Activated CD4-positive, alpha-beta T cell treated with anti-CD3 and anti-CD28 coated beads, Interleukin-2, amount 50 U/mL, for 16 hours (primary cell): ENCODE measurements at regions not wholly inside any gene's neighbourhood (a gene's known extent, or its start where the extent isn't known, plus 50 kb on each side); places are given as distances from the start of the nearest gene placed in this dataset.
"Not testable (repeated sequence)": the region's sequence is repeated elsewhere in the genome, so short reads cannot be mapped to it uniquely, and the experiment has no call there.

Source experiments
- DNase-seq: peaks from one replicate; pipeline ENCODE4 v3.0.0-alpha.2; 2020

DNA sequence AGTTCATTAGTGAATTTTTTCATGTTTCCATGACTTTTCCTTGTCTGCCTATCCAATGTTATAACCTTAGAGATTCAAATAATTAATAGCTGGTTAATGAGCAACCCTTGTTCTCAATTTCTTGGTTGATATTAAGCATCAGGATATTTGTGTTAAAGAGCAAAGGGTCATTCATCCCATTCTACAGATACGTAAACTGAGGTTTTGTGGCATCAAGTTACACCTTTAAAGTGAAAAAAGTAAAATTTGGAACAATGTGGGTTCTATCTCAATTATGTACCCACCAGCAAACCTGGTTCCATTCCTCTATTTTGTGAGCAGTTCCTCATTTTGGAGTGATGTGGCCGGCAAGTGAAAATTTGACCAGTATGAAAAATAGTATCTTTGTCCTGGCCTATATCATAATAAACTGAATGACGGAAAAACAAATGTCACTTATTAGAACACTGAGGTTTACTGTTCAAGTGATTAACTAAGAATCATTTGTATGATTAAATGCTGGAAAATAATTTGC lies 220.5 kb upstream of the ATP5MC3 start:
- no peak for DNase-seq

DNA sequence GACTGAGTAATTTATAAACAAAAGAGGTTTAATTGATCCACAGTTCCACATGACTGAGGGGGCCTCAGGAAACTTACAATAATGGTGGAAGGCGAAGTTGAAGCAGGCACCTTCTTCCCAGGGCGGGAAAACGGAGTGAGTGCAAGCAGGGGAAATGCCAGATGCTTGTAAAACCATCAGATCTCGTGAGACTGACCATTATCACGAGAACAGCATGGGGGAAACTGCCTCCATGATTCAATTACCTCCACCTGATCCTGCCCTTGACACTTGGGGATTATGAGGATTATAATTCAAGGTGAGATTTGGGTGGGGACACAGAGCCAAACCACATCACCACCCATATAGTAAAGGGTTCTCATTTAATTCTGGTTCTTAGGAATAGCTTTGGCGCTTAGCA lies 219.5 kb upstream of the ATP5MC3 start:
- DNase-seq: no peak

GRCh38 chr2:175399326-175399725 lies 217.8 kb upstream of the ATP5MC3 start:
- DNase-seq: no peak

DNA sequence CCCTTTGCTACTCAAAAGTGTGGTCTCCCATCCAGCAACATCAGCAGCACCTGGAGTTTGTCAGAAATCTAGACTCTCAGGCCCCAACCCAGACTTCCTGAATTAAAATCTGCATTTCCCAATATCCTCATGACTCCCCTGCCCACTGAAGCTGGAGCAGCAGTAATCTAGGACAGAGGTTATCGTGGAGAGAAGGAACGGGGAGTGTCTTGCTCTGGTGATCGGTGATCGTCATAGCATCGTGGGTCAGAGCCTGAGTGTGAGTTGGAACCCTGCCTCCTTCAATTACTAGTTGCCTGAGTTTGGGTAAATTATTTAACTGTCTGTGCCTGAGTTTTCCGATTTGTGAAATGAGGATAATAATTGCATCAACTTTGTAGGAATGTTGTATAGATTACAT lies 217.3 kb upstream of the ATP5MC3 start:
- no peak for DNase-seq

- no peak for DNase-seq
Observed at GRCh38 chr2:175396696-175397095, 215.2 kb upstream of the ATP5MC3 start.

DNA sequence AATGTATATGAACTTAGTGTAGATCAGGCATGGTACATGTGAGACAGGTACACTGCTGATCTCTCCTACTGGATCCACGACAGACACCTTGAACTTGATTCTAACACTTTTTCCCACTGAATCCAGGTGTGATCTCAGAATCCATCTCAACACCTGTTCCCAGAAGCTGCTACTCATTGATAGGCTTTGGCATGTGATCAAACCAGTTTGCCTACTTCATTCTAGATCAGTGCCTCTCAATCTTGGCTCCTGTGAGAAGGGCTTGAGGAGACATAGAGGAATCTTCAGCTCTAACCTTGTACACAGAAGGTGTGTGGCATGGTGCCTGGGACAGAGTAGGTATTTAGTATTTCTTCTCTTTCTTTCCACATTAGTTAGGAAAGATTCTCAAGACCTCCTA lies 212.3 kb upstream of the ATP5MC3 start:
- DNase-seq: no peak

GRCh38 chr2:175383286-175383685 lies 201.8 kb upstream of the ATP5MC3 start:
- no peak for DNase-seq

- DNase-seq: no peak
Observed at GRCh38 chr2:175373729-175374128, 192.2 kb upstream of the ATP5MC3 start.

- no peak for DNase-seq
Observed at GRCh38 chr2:175372704-175373701, 191.5 kb upstream of the ATP5MC3 start.

GRCh38 chr2:175371378-175371777 lies 189.9 kb upstream of the ATP5MC3 start:
- no peak for DNase-seq

GRCh38 chr2:175366815-175367214 lies 185.3 kb upstream of the ATP5MC3 start:
- peak; percentile 52 for DNase-seq

- no peak for DNase-seq
Observed at GRCh38 chr2:175363699-175364098, 182.2 kb upstream of the ATP5MC3 start.

GRCh38 chr2:175362331-175362730 lies 180.8 kb upstream of the ATP5MC3 start:
- DNase-seq: no peak

GRCh38 chr2:175359710-175360109 lies 178.2 kb upstream of the ATP5MC3 start:
- no peak for DNase-seq

DNA sequence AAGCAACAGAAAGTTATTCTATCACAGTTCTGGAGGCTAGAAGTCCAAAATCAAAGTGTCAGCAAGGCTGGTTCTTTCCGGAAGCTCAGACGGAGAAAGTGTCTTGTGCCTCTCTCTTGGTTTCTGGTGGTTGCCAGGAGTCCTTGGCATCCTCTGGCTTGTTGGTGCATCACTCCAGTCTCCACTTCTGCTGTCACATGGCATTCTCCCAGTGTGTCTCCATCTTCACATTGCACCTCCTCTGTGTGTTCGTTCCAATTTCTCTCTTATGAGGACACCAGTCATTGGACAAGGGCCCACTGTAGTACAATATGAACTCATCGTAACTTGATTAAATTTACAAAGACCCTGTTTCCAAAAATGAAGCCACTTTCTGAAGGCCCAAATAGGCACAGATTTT lies 175.4 kb upstream of the ATP5MC3 start:
- DNase-seq: no peak

GRCh38 chr2:175355246-175355645 lies 173.7 kb upstream of the ATP5MC3 start:
- DNase-seq: no peak

DNA sequence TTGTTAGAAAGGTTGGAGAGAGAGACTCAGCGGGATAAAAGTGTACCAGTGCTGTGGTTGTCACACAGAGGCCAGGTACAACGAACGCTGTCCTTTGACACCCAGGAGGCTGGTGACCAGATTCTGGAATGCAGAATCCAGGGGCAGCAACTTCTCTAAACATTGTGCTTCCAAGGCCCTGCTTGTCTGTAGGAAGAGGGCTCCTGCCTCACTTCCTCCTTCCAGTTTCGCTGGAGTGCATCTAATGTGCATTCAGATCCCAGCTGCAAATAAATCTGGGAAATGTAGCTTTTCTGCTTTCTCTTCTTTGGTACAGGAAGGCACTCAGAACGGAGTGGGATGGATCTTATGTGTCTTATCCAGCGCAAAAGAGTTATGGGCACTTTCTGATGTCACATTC lies 171.8 kb upstream of the ATP5MC3 start:
- no peak for DNase-seq

- DNase-seq: no peak
Observed at GRCh38 chr2:175351512-175351911, 170.0 kb upstream of the ATP5MC3 start.

DNA sequence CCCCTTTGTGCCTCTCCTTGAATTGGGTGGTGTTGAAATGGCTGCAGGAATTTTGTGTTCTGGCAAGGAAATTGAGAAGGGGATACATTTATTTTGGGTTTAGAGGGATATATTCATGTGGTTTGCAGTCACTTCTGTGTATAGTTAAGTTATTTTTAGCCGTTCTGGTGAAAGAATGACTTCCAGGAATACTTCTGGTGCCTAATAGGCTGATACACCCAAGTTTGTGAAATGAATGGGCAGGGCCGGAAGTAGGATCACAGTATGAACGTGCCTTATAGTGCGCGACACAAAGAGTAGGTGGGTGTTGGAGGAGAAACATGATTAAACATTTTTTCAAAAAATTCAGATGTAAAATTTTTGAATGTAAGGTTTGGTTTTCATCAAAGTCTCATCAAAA lies 168.6 kb upstream of the ATP5MC3 start:
- DNase-seq: no peak

DNA sequence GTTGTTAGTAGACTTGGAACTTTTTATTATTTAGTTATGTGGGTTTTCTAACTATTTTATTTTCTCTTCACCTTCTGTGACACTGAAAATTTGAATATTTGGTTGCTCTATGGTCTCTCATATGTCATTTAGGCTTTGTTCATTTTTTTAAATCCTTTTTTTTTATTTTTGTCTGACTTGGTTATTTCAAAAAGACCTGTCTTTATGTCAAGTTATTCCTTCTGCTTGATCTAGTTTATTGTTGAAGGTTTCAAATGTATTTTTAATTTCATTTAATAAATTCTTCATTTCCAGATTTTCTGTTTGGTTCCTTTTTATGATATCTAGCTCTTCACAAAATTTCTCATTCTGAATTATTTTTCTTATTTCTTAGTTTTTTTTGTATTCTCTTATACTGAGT lies 160.6 kb upstream of the ATP5MC3 start:
- DNase-seq: no peak

GRCh38 chr2:175330195-175330594 lies 148.7 kb upstream of the ATP5MC3 start:
- DNase-seq: no peak

- no peak for DNase-seq
Observed at GRCh38 chr2:175326801-175327200, 145.3 kb upstream of the ATP5MC3 start.

- not testable (repeated sequence) for DNase-seq
Observed at GRCh38 chr2:175326164-175326563, 144.7 kb upstream of the ATP5MC3 start.

GRCh38 chr2:175323162-175323561 lies 141.7 kb upstream of the ATP5MC3 start:
- DNase-seq: no peak

DNA sequence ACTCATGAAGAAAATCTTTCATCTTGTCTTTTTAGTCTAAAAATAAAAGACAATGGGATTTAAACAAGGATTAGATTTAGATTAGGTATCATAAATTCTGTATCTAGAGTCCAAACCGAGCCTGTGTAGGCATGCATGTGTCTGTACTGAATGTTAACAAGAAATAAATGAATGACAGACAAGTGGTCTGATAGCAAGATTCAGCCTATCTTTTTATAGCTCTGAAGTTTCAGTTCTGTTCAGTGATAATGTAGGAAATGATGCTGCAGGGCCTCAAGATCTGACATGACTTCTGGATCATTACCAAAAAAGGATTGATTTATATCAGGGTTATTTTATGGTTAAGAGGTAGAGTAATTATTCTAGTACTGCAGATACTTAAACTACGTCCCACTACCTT lies 137.0 kb upstream of the ATP5MC3 start:
- DNase-seq: no peak
